Transverse colon (tissue), 4 donors: ENCODE measurements at regions not wholly inside any gene's neighbourhood (a gene's known extent, or its start where the extent isn't known, plus 50 kb on each side); places are given as distances from the start of the nearest gene placed in this dataset.

ENCODE experiments used
- DNase-seq: peaks from one replicate; pipeline ENCODE4 v3.0.0-alpha.2; 2019
- H3K27ac ChIP-seq, 4 donors: fragments of 200-600 bp; sonication (generic); 2 replicates each; pipeline ENCODE4 v1.5.1; 2016 to 2018; ENCODE audit warnings: inconsistent platforms in 4 of 4
- H3K27me3 ChIP-seq: fragments of 200-600 bp; sonication (generic); 2 replicates; pipeline ENCODE4 v1.5.1; 2017; ENCODE audit warnings: inconsistent platforms
- H3K36me3 ChIP-seq, 4 donors: fragments of 200-600 bp; sonication (generic); 2 replicates each; pipeline ENCODE4 v1.5.1; 2017 to 2019; ENCODE audit warnings: inconsistent platforms in 4 of 4
- H3K4me1 ChIP-seq, 4 donors: fragments of 200-600 bp; sonication (generic); 2 replicates each; pipeline ENCODE4 v1.5.1; 2017 to 2020; ENCODE audit warnings: inconsistent platforms in 4 of 4
- H3K4me3 ChIP-seq, 4 donors: fragments of 200-600 bp; sonication (generic); 1 replicate in 1 of 4; 2 replicates in 3 of 4; pipeline versions ENCODE4 v1.5.1 to v1.6.1; 2017 to 2019; ENCODE audit warnings: inconsistent platforms in 4 of 4
- H3K9me3 ChIP-seq, 2 donors: fragments of 200-600 bp; sonication (generic); 2 replicates each; pipeline ENCODE4 v1.5.1; 2017 to 2019; ENCODE audit warnings: inconsistent platforms in 2 of 2
- CTCF ChIP-seq, 5 experiments: fragments of 200-600 bp in 3 of 5; fragments of 450-650 bp in 2 of 5; sonication (generic) in 3 of 5; IDR thresholded peaks; 1 replicate in 2 of 5; 2 replicates in 3 of 5; pipeline ENCODE4 v1.5.1; 2016 to 2017; ENCODE audit warnings: antibody characterized with exemption in 5 of 5, inconsistent platforms in 3 of 5, mild to moderate bottlenecking in 2 of 5, moderate library complexity in 1 of 5
- EP300 ChIP-seq: sonication (generic); formaldehyde crosslinking; IDR thresholded peaks from one replicate; pipeline ENCODE4 v1.6.1; 2017; ENCODE audit warnings: antibody characterized with exemption, low read depth
- POLR2A ChIP-seq: fragments of 450-650 bp; IDR thresholded peaks from one replicate; pipeline ENCODE4 v1.6.1; 2016; ENCODE audit warnings: antibody characterized with exemption, mild to moderate bottlenecking, moderate library complexity
- POLR2AphosphoS5 ChIP-seq, 3 donors: sonication (generic); formaldehyde crosslinking; IDR thresholded peaks; one replicate each; pipeline ENCODE4 v1.6.1; 2016; ENCODE audit warnings: antibody characterized with exemption in 3 of 3
- WGBS, 2 donors: methylation state at CpG; one replicate each; pipeline ENCODE4 v1.1.5; 2018; ENCODE audit warnings: low coverage in 1 of 2; 5-methylcytosine and 5-hydroxymethylcytosine counted together
- in situ Hi-C, 4 donors: fragments of 200-750 bp; cut with MboI; loops; one replicate each; pipeline versions ENCODE4 v1.15.0 to v1.15.1; 2017; ENCODE audit warnings: low sequenced_read_pairs in 3 of 4, low pct_ligation_motif_present in 1 of 4, low pct_unique_long_range_greater_than_20kb in 1 of 4
- intact Hi-C: fragments of 100-400 bp; cut with DNase I; formaldehyde crosslinking; loops from one replicate; pipeline ENCODE4 v1.15.1; 2023; ENCODE audit warnings: low total_unique reads

- TF ChIP-seq POLR2A, result no peak
- no peak for TF ChIP-seq POLR2AphosphoS5 (IDR thresholded peaks at IDR 0.05)
- Histone ChIP-seq H3K4me1 (no peaks in the 10 kb centered on the region), H3K4me3 (no peak overlapping the region), H3K27me3 (no peaks in the 10 kb centered on the region), H3K36me3 (no peaks in the 10 kb centered on the region), H3K27ac (no peak overlapping the region), H3K9me3 (no peaks in the 10 kb centered on the region)
- DNase-seq, result no peak
- 77% methylated on average over 3 of the region's 3 CpGs; no CpG with 5 or more reads in 1 of the 2 donors for WGBS, 2 donors
- intact Hi-C loops, result loop anchor here (10.0 kb wide), 1 partner anchor 353 kb away; no protein-coding TSS in a partner anchor
- in situ Hi-C loops, result loop anchor here in 2 of 4 donors (25.0 kb wide), 3 partner anchors 111 to 786 kb away; partner anchors contain the start of gene CYP26B1 (in 1 of the 2)
These were observed 346.1 kb downstream of the CYP26B1 start for GRCh38 chr2:71801556-71801955.

- intact Hi-C loops, result loop anchor here (10.0 kb wide), 1 partner anchor 354 kb away; no protein-coding TSS in a partner anchor
- H3K27ac ChIP-seq, result no peak overlapping the region
- H3K27me3 ChIP-seq, result no peaks in the 10 kb centered on the region
- in situ Hi-C loops, result loop anchor here in 2 of 4 donors (25.0 kb wide), 3 partner anchors 111 to 786 kb away; partner anchors contain the start of gene CYP26B1 (in 1 of the 2)
- no peaks in the 10 kb centered on the region for H3K4me1 ChIP-seq
- H3K4me3 ChIP-seq, result no peak overlapping the region
- DNase-seq, result no peak
- no peaks in the 10 kb centered on the region for H3K9me3 ChIP-seq
- WGBS, 2 donors, result 80 to 90% methylated on average over 1 of the region's 1 CpG
- TF ChIP-seq CTCF (IDR thresholded peaks at IDR 0.05) (no peak), EP300 (no peak), POLR2AphosphoS5 (IDR thresholded peaks at IDR 0.05) (no peak), POLR2A (no peak)
- no peaks in the 10 kb centered on the region for H3K36me3 ChIP-seq
These were observed 346.8 kb downstream of the CYP26B1 start for GRCh38 chr2:71800851-71801250.

- no peaks in the 10 kb centered on the region for H3K36me3 ChIP-seq
- no peaks in the 10 kb centered on the region for H3K27me3 ChIP-seq
- no peaks in the 10 kb centered on the region for H3K4me1 ChIP-seq
- WGBS, 2 donors, result 72 to 77% methylated on average over 8 to 13 of the region's 13 CpGs
- TF ChIP-seq CTCF (IDR thresholded peaks at IDR 0.05) (no peak), POLR2A (no peak), EP300 (no peak), POLR2AphosphoS5 (IDR thresholded peaks at IDR 0.05) (no peak)
- no peaks in the 10 kb centered on the region for H3K9me3 ChIP-seq
- DNase-seq, result no peak
- no peak overlapping the region for H3K4me3 ChIP-seq
- no peak overlapping the region for H3K27ac ChIP-seq
- intact Hi-C loops (loop anchor here (10.0 kb wide), 1 partner anchor 355 kb away; no protein-coding TSS in a partner anchor), in situ Hi-C loops (loop anchor here in 2 of 4 donors (25.0 kb wide), 3 partner anchors 112 to 787 kb away; partner anchors contain the start of gene CYP26B1 (in 1 of the 2))
These were observed 346.9 kb downstream of the DYSF start for GRCh38 chr2:71800106-71800809.

GRCh38 chr2:71799013-71799575 lies 345.7 kb downstream of the DYSF start:
- in situ Hi-C loops, result no loop called here
- H3K4me1 ChIP-seq, result no peaks in the 10 kb centered on the region
- DNase-seq, result no peak
- 89% methylated on average over 3 of the region's 3 CpGs; no CpG with 5 or more reads in 1 of the 2 donors for WGBS, 2 donors
- H3K36me3 ChIP-seq, result no peaks in the 10 kb centered on the region
- H3K9me3 ChIP-seq, result no peaks in the 10 kb centered on the region
- TF ChIP-seq EP300 (no peak), POLR2AphosphoS5 (IDR thresholded peaks at IDR 0.05) (no peak), POLR2A (no peak), CTCF (IDR thresholded peaks at IDR 0.05) (no peak)
- H3K27ac ChIP-seq, result no peak overlapping the region
- H3K4me3 ChIP-seq, result no peak overlapping the region
- intact Hi-C loops, result no loop called here
- no peaks in the 10 kb centered on the region for H3K27me3 ChIP-seq
